H1 (cell line): ENCODE measurements at regions not wholly inside any gene's neighbourhood (a gene's known extent, or its start where the extent isn't known, plus 50 kb on each side); places are given as distances from the start of the nearest gene placed in this dataset.

Experiments used
- CTCF ChIA-PET: fragments of 300-600 bp; sonication (Branson Sonifier 250); formaldehyde crosslinking; loops from one replicate; lab custom pipeline; 2021; ENCODE audit not compliant: partially characterized antibody; lab: Charles Lee
- POLR2A ChIA-PET: fragments of 300-600 bp; sonication (Branson Sonifier 250); formaldehyde crosslinking; loops from one replicate; lab custom pipeline; 2021; ENCODE audit warnings: inconsistent platforms; ENCODE audit not compliant: partially characterized antibody; lab: Charles Lee
- DNase-seq, 2 experiments: peaks; one replicate each; pipeline versions ENCODE4 v3.0.0 to v3.0.0-alpha.2; 2010 to 2022; ENCODE audit warnings: low spot score in 2 of 2, low read depth in 1 of 2, mixed read lengths in 1 of 2
- FAIRE-seq: peaks from 2 replicates; lab custom pipeline; 2011; peaks lifted over from hg19 to GRCh38; lab: Jason Lieb, UNC
- H2AFZ ChIP-seq: 2 replicates; pipeline ENCODE4 v1.8.1; 2012; ENCODE audit warnings: low read length, inconsistent platforms
- H2AK5ac ChIP-seq: 2 replicates; pipeline ENCODE4 v1.6.1; 2013; ENCODE audit warnings: low read depth, low read length
- H2BK120ac ChIP-seq: replicated peaks from 2 replicates; pipeline ENCODE3; 2013; ENCODE audit warnings: low read depth, low read length, inconsistent platforms
- H2BK12ac ChIP-seq: 2 replicates; pipeline ENCODE4 v1.6.1; 2013; ENCODE audit warnings: low read depth, low read length
- H2BK15ac ChIP-seq: 2 replicates; pipeline ENCODE4 v1.6.1; 2013; ENCODE audit warnings: low read length
- H2BK20ac ChIP-seq: 2 replicates; pipeline ENCODE4 v1.6.1; 2013; ENCODE audit warnings: low read length
- H2BK5ac ChIP-seq: 2 replicates; pipeline ENCODE4 v1.6.1; 2013; ENCODE audit warnings: low read depth, low read length
- H3K14ac ChIP-seq: 2 replicates; pipeline ENCODE4 v1.6.1; 2013; ENCODE audit warnings: inconsistent platforms; ENCODE audit not compliant: insufficient read length
- H3K18ac ChIP-seq: 2 replicates; pipeline ENCODE4 v1.6.1; 2013; ENCODE audit warnings: low read length; ENCODE audit errors: extremely low read depth
- H3K23ac ChIP-seq: 2 replicates; pipeline ENCODE4 v1.6.1; 2013; ENCODE audit warnings: inconsistent platforms; ENCODE audit not compliant: insufficient read length
- H3K23me2 ChIP-seq: 2 replicates; pipeline ENCODE4 v1.6.1; 2013; ENCODE audit warnings: low read depth, low read length
- H3K27ac ChIP-seq: 2 replicates; pipeline ENCODE4 v1.6.1; 2011; ENCODE audit warnings: low read depth, low read length, inconsistent platforms
- H3K27me3 ChIP-seq, 4 experiments: replicated peaks in 1 of 4; 1 replicate in 1 of 4; 2 replicates in 3 of 4; pipeline versions ENCODE4 v1.6.1 to v1.8.1; 2011 to 2013; ENCODE audit warnings: low read length in 3 of 4, mild to moderate bottlenecking in 3 of 4, inconsistent platforms in 2 of 4, mixed read lengths in 2 of 4, moderate library complexity in 1 of 4; ENCODE audit not compliant: control insufficient read depth in 3 of 4, insufficient read depth in 3 of 4; ENCODE audit errors: extremely low read depth in 1 of 4
- H3K36me3 ChIP-seq, 4 experiments: 2 replicates each; pipeline versions ENCODE4 v1.6.1 to v1.8.1; 2011 to 2013; ENCODE audit warnings: mild to moderate bottlenecking in 4 of 4, low read length in 3 of 4, moderate library complexity in 2 of 4, control low read depth in 1 of 4, inconsistent platforms in 1 of 4; ENCODE audit not compliant: insufficient read depth in 4 of 4, control insufficient read depth in 2 of 4
- H3K4ac ChIP-seq: replicated peaks from 2 replicates; pipeline ENCODE3; 2013; ENCODE audit warnings: low read length, low read depth, mixed read lengths, inconsistent platforms; ENCODE audit not compliant: insufficient read length
- H3K4me1 ChIP-seq, 4 experiments: replicated peaks in 1 of 4; 1 replicate in 1 of 4; 2 replicates in 3 of 4; pipeline versions ENCODE4 v1.6.1 to v1.8.1; 2011 to 2013; ENCODE audit warnings: low read length in 3 of 4, inconsistent platforms in 2 of 4, mixed read lengths in 1 of 4; ENCODE audit not compliant: insufficient read depth in 4 of 4, control insufficient read depth in 3 of 4
- H3K4me2 ChIP-seq, 2 experiments: 2 replicates each; pipeline versions ENCODE4 v1.6.1 to v1.8.1; 2011 to 2013; ENCODE audit warnings: low read depth in 2 of 2, low read length in 2 of 2, control low read depth in 1 of 2, inconsistent platforms in 1 of 2, mild to moderate bottlenecking in 1 of 2; ENCODE audit not compliant: insufficient read depth in 1 of 2
- H3K4me3 ChIP-seq, 4 experiments: fragments of 200-600, 300-600 bp in 1 of 4; sonication (generic), shearing (Covaris generic), sonication (Bioruptor Twin) in 1 of 4; 2 replicates each; pipeline versions ENCODE4 v1.5.1 to v1.8.1; 2011 to 2016; ENCODE audit warnings: low read length in 4 of 4, low read depth in 3 of 4, control low read depth in 2 of 4, inconsistent platforms in 2 of 4, mild to moderate bottlenecking in 2 of 4, mixed read lengths in 1 of 4, moderate library complexity in 1 of 4; ENCODE audit not compliant: insufficient read depth in 2 of 4; ENCODE audit errors: extremely low read depth in 1 of 4
- H3K56ac ChIP-seq: replicated peaks from 2 replicates; pipeline ENCODE3; 2013; ENCODE audit warnings: low read depth, mild to moderate bottlenecking, mixed read lengths, low read length, inconsistent platforms; ENCODE audit not compliant: insufficient read length
- H3K79me1 ChIP-seq: 2 replicates; pipeline ENCODE4 v1.6.1; 2013; ENCODE audit warnings: low read depth, low read length, control low read depth
- H3K79me2 ChIP-seq, 2 experiments: 2 replicates each; pipeline versions ENCODE4 v1.6.1 to v1.8.1; 2012 to 2013; ENCODE audit warnings: low read length in 2 of 2, mild to moderate bottlenecking in 2 of 2, inconsistent platforms in 1 of 2; ENCODE audit not compliant: insufficient read depth in 2 of 2, control insufficient read depth in 1 of 2
- H3K9ac ChIP-seq, 4 experiments: replicated peaks in 1 of 4; 1 replicate in 1 of 4; 2 replicates in 3 of 4; pipeline versions ENCODE4 v1.6.1 to v1.8.1; 2011 to 2013; ENCODE audit warnings: low read depth in 3 of 4, low read length in 3 of 4, control low read depth in 2 of 4, mild to moderate bottlenecking in 2 of 4, moderate library complexity in 2 of 4, inconsistent platforms in 1 of 4; ENCODE audit errors: extremely low read depth in 1 of 4
- H3K9me3 ChIP-seq, 2 experiments: 2 replicates each; pipeline versions ENCODE4 v1.6.1 to v1.8.1; 2012 to 2013; ENCODE audit warnings: mild to moderate bottlenecking in 2 of 2, moderate library complexity in 2 of 2, control low read depth in 1 of 2, inconsistent platforms in 1 of 2, low read depth in 1 of 2, low read length in 1 of 2, mixed read lengths in 1 of 2; ENCODE audit not compliant: insufficient read depth in 2 of 2
- H4K20me1 ChIP-seq, 2 experiments: replicated peaks in 1 of 2; 2 replicates each; pipeline versions ENCODE3 to v1.8.1; 2011 to 2013; ENCODE audit warnings: inconsistent platforms in 2 of 2, low read length in 2 of 2, mild to moderate bottlenecking in 1 of 2; ENCODE audit not compliant: insufficient read depth in 2 of 2, control insufficient read depth in 1 of 2
- H4K5ac ChIP-seq: 2 replicates; pipeline ENCODE4 v1.6.1; 2013; ENCODE audit warnings: low read length, low read depth, mixed read lengths, inconsistent platforms; ENCODE audit not compliant: insufficient read length
- H4K8ac ChIP-seq: 2 replicates; pipeline ENCODE4 v1.8.0; 2013; ENCODE audit warnings: mild to moderate bottlenecking, moderate library complexity, low read length, inconsistent platforms; ENCODE audit not compliant: insufficient read depth; ENCODE audit errors: extremely low read depth
- H4K91ac ChIP-seq: replicated peaks from 2 replicates; pipeline ENCODE3; 2013; ENCODE audit warnings: low read length, mixed read lengths, inconsistent platforms; ENCODE audit not compliant: insufficient read length
- KDM1A ChIP-seq: fragments of 200-600, 300-600 bp; sonication (generic); IDR thresholded peaks from 2 replicates; pipeline ENCODE4 v1.7.1; 2016; ENCODE audit warnings: mild to moderate bottlenecking, low read length, borderline replicate concordance
- SP1 ChIP-seq: IDR thresholded peaks from 2 replicates; pipeline ENCODE4 v1.6.1; 2011; ENCODE audit warnings: low read depth, low read length
- TEAD4 ChIP-seq: IDR thresholded peaks from 2 replicates; pipeline ENCODE4 v1.6.1; 2012; ENCODE audit warnings: low read depth, low read length, inconsistent platforms, mixed read lengths
- ZNF274 ChIP-seq: IDR thresholded peaks from 2 replicates; pipeline ENCODE4 v1.7.0; 2012; ENCODE audit warnings: low read length, borderline replicate concordance; ENCODE audit errors: extremely low read depth
- WGBS, 2 experiments: shearing (Covaris generic) in 1 of 2; methylation state at CpG; one replicate each; pipeline versions ENCODE4 v1.1.6 to v1.1.7; 2013 to 2015; ENCODE audit warnings: low lambda C conversion rate in 2 of 2, mixed read lengths in 2 of 2, inconsistent platforms in 1 of 2, low coverage in 1 of 2, missing lambda C conversion rate in 1 of 2; ENCODE audit not compliant: insufficient replicate concordance in 2 of 2, insufficient coverage in 1 of 2, insufficient read length in 1 of 2; ENCODE audit errors: extremely low coverage in 1 of 2, missing lambda C conversion rate in 1 of 2; 5-methylcytosine and 5-hydroxymethylcytosine counted together

- no peak overlapping the region for H4K91ac ChIP-seq
- no peak overlapping the region for H3K14ac ChIP-seq
- peak in 1 of 2 experiments; percentile 52 for DNase-seq
- no peaks in the 10 kb centered on the region for H3K79me2 ChIP-seq
- FAIRE-seq, result no peak
- H4K20me1 ChIP-seq, result no peaks in the 10 kb centered on the region
- H3K79me1 ChIP-seq, result no peaks in the 10 kb centered on the region
- H3K27me3 ChIP-seq, result no peaks in the 10 kb centered on the region
- no peak overlapping the region for H4K5ac ChIP-seq
- no peak overlapping the region for H2BK12ac ChIP-seq
- no peak overlapping the region for H2BK5ac ChIP-seq
- no peak overlapping the region for H3K27ac ChIP-seq
- no peak overlapping the region for H2BK15ac ChIP-seq
- no peak overlapping the region for H3K56ac ChIP-seq
- no peak overlapping the region for H3K9ac ChIP-seq
- POLR2A ChIA-PET, result interaction anchor here (0.6 to 0.7 kb wide), 2 partner anchors 11 to 125 kb away, joined by 3 read pairs; no protein-coding TSS in a partner anchor
- no peak overlapping the region for H2BK20ac ChIP-seq
- H3K4me3 ChIP-seq, result no peak overlapping the region
- 85% methylated on average over 21 of the region's 21 CpGs; no CpG with 5 or more reads in 1 of the 2 experiments for WGBS, 2 experiments
- H3K23ac ChIP-seq, result no peak overlapping the region
- no peaks in the 10 kb centered on the region for H3K23me2 ChIP-seq
- H3K4me2 ChIP-seq, result 0 out of 4 replicates have a peak overlapping the region, but pooled peaks of 1 of the 2 experiments have one; percentile 13
- peak overlapping the region; percentile 89; the same call in 1 of the 2 replicates for H4K8ac ChIP-seq
- H2AFZ ChIP-seq, result no peak overlapping the region
- peaks cover 0 to 8% (median 4%) of the 10 kb centered on the region in 4 experiments; a peak in 4 of 7 replicates for H3K4me1 ChIP-seq
- no peaks in the 10 kb centered on the region for H3K36me3 ChIP-seq
- no peaks in the 10 kb centered on the region for H3K9me3 ChIP-seq
- no peak overlapping the region for H3K18ac ChIP-seq
- no peak overlapping the region for H2AK5ac ChIP-seq
- no peak overlapping the region for H2BK120ac ChIP-seq
- H3K4ac ChIP-seq, result no peak overlapping the region
- CTCF ChIA-PET, result interaction anchor here (0.7 to 1.8 kb wide), 7 partner anchors 18 to 263 kb away, joined by 3 to 4 read pairs (median 3); no protein-coding TSS in a partner anchor
- TF ChIP-seq SP1 (no peak), TEAD4 (no peak), KDM1A (no peak), ZNF274 (no peak)
Measured at GRCh38 chr10:34918060-34918775, 103.1 kb upstream of the PARD3 start.
